NAMALWA (cell line): ENCODE measurements at regions not wholly inside any gene's neighbourhood (a gene's known extent, or its start where the extent isn't known, plus 50 kb on each side); places are given as distances from the start of the nearest gene placed in this dataset.
"Not testable (repeated sequence)": the region's sequence is repeated elsewhere in the genome, so short reads cannot be mapped to it uniquely, and the experiment has no call there.

Experiments
- DNase-seq: peaks from one replicate; pipeline ENCODE4 v3.0.0-alpha.2; 2015; ENCODE audit warnings: low spot score

DNA sequence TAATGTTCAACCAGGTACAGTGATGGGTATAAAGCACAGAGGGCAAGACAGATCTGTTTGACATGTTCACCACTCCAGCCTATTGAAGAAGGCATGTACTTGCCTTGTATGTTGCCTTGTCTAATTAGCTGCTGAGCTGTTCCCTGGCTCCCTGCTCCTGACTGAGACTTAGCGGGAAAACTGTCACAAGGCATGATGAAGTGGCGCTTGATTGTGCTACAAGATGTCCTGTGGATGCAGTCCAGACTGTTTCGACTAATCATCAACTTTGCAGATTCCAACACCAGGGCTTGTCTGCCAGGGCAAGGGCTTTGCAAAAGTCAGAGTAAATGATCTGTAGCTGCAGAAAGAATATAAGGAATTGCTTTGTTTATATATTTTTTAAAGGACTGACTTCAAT, 136.2 kb upstream of the NRBF2 start:
- DNase-seq: no peak

DNA sequence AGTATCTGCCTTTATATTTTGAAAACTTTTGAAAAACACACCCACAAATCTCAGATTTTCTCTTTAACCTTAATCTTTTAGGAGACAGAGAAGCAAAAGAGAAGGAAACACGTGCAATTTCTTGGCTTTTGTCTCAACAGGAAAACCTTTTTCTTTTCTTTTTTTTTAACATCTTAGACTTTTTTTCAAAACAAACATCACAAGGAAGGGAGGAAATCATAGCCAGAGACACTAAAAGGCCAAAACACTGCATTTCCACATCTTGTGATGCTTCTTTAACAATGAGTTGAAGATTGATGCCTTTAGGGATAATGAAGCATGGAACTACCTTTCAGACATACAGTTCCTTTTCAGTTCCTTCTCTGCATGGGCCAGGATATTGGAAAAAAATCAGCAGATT, 136.6 kb upstream of the NRBF2 start:
- no peak for DNase-seq

DNA sequence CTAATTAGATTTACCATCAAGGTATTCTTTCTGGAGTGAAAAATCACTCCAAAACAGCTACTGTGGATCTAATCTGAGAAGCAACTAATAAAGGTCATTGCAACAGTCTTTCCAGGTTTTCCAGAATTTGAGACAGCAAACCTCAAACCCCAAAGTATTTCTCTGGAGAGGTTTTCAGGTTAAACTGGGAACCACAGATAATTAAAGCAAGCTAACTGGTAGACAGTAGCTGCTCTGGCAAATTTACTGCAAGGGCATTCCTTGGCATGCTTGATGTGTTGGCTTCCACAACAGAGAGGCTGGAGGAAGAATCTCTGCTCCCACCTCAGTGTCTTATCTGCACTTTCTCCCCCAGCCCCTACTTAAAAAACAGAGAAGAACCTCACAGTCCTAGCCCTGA, 140.0 kb upstream of the NRBF2 start:
- DNase-seq: no peak

DNA sequence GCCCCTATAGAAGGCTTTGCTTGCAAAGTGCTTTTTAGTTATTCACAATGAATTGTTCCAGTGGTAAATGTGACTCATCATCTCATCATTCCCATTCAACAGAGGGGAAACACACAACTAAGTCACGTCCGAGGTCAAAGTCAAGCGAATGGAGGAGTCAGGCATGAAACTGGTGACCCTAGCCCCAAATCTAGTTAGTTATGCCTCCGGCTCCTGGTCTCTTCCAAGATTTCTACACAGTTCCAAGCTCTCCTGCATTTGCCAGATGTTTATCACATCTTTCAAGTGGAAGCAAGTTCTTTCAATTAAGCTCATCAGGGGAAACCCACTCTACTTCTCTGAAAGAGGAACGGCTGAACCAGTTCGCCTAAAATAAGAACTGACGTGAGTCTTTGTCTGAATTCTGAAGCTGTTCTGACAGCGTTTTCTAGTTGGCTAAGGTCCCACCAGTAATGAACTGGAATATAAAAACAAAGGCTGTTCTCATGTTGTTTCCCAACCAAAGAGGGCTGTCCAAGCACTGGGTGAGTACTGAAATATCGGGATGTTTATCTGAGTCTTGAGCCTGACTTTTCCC, 140.9 kb upstream of the NRBF2 start:
- no peak for DNase-seq

DNA sequence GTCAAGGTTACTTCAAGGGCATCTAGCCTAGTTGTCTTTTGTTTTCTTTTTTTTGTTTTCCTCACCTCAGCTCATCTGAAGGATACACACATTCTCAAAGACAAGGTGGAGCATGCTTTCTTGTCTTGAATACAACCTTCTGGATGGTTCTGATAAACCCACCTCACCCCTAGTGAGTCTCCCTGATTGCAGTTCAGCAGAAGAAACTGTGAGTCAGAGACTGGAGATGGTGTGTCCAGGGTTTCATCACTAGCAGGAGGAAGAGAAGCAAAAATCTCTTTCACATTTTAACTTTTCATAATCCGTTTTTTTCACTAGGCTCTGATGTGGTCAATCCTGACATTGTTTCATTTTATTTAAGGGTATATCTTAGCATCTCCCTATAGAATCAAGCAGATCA, 143.0 kb upstream of the NRBF2 start:
- no peak for DNase-seq

DNA sequence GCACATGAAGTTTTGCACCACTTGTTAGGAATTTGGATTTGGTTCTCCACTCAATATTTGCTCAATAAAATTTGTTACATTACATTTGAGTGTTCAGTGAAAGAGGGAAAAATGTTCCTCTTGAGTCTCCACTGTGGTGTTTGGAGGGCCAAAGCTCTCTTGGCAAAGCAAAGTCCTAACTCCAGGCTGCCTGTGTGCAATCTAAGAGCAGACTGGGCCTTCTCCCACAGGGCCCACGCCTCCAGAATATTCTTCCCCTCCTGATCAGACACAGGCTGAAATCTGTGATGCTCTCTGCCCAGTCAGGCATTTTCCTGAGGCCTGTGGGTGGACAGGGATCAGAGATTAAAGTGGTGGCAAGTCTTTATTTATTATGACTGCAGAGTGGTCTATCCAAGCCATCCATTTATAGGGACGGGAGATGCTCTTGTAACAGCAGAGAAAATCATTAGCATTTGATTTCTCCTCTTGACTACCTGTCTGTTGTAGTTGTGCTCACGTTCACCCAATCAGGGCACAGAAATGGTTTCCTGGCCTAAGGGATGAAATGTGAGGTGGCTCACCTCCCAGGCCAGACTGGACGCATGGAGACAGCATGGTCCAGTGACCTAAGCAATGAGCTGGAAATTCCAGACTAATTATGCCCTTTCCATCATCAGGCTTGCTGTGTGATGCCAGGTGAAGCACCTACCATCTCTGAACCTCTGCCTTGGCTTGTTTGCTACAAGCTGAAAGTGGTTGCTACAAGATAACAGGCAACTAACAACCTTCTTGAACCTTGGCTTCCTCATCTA, 147.1 kb upstream of the NRBF2 start:
- DNase-seq: no peak

DNA sequence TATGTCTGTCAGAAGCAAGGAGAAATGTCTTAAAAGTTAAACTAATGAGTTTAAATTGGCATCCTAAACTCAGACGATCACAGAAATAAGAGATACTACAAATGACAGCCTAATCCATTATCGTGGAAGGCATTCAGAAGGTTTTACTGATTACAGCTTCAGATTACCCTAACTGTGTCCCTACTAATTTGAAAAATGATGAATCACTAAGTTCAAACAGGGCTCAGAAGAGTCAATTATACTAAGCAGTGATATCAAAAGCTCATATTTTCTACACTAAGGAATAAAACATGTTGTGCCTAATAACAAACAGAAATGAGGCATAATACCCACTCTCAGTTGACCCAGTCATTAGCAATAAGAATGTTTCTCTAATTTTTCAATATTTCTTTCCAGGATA, 152.0 kb upstream of the NRBF2 start:
- DNase-seq: no peak

DNA sequence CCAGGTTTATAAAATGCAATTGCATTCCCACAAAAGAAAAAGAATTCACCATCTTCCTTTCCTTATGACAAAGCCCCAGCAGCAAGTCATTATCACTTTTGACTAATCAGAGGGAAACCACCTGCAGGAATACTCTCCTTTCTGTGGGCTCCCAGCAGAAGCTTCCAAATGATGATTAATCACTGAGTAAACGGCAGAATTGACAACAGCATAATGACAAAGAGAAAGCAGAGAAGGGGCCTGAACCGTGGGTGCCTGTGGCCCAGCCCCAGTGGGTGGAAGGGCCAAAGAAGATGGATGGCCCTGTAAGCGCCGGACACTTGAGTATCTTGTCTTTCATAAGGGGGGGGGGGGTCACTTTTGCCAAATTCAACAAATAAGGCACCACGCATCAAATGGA, 152.4 kb upstream of the NRBF2 start:
- no peak for DNase-seq

DNA sequence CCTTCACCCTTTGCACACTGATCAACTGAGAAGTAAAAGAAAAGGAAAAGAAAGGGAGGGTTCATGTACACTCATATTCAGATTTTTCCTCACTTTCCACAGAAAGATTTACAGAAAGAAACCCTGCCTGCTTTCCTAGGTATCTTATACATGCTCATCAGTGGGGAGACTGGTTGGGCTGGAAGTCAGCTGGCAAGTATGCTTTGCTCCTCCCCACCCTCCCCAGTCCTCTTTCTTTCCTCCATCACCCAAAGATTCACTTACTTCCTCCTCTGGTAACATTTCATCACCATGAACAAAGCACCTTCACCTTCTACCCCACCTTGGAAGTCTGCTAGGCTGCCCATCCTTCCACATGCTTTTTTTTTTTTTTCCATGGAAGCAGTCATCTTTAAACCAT, 153.2 kb upstream of the NRBF2 start:
- DNase-seq: no peak

DNA sequence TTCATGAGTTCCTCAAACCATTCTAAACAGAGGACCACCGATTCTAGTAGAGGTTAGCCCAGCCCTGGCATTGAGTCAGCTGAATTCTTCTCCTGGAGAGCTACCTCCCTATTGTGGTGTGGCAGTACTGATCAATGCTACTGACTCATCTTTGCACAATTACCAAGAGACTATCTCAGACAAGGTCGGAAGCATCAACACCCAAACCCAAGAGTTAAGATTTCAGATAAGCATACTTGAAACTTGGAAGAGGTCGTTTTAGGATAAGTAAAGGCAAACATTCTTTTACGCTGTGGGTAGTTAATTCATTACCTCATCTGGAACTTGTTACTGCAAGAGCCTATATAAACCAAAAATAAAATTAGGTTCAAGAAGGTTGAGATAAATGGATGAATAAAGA, 154.6 kb upstream of the NRBF2 start:
- DNase-seq: no peak

DNA sequence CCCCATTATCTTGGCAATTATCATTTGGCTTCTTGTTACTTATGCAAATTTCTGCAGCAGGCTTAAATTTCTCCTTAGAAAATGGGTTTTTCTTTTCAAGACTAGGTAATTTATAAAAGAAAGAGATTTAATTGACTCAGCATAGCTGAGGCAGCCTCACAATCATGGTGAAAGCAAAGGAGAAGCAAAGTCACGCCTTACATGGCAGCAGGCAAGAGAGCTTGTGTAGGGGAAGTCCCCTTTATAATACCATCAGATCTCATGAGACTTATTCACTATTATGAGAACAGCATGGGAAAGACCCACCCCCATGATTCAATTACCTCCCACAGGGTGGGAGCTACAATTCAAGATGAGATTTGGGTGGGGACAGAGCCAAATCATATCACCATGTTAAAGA, 158.3 kb upstream of the NRBF2 start:
- not testable (repeated sequence) for DNase-seq

DNA sequence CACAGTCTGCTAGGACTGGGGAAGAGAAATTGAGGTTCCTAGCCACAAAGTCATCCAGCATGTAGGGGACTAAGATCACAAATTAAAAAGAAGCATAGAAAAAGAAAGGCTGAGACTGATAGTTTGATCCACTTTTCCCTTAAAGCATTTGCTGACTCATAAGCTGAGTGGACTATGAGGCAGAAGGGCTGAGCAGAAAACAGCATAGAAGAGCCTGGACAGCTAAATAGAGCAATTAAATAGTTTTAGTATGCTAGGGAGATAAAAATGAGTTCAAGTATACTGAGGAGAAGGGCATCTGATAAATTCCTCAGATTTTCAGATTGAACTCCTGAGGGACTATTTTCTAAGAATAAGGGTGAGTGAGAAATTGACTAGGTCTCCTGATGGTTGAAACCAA, 155.9 kb upstream of the EGR2 start:
- DNase-seq: no peak

DNA sequence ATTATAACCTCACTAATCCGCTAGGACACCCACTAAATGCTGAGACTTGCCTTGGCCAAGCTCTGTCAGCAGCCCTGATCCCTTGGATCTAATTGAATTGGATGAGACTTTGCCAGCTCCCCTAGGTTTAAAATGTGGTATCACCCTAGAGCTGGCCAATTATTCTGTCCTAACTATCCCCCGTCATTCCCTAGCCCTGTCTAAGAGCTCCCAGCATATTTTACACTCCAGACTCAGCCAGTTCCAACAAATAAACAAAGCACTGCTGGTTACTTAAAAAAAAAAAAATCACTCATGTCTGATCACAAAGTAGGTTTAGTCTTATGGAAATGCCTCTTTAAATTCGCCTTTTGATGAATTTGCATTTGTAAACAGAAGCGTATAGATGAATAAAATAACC, 147.9 kb upstream of the EGR2 start:
- no peak for DNase-seq

DNA sequence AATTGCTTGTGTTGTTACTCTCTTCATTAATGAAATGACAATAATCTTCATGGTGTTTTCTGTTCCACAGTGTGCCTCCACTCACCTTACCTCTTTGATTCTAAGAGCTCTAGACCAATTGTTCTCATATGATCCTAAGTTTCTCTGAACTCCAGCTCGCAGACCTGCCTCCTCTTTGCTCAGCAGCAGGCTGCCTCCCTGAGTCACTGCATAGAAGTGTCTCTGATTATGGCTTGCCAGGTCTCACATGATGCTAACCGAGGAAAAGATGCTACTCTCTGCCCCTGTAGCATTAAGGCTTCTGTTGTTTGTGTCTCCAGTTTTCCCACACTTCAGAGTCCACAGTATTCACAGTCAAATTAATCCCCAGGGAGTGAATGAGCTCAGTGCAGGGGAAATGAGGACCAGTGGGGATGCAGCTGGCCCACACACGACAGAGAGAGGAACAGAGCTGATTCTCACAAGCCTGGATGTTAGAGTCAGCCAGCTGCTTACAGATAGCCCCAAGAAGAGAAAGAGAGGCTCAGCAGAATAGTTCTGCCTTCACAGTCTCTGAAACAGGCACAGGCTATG, 145.9 kb upstream of the EGR2 start:
- DNase-seq: no peak

DNA sequence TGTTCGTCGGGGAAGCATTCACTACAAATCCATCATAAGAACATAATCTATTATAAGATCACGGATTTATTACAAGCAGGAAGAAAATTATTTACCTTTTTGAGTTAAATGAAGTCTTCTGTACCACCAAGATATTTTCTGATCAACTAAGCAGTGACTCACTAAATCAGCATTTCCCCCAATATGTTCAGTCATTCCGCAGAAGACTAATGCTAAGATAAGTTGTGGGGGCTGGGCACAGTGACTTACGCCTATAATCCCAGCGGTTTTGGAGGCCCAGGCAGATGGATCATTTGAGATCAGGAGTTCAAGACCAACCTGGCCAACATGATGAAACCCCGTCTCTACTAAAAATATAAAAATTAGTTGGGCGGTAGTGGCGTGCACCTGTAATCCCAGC, 144.2 kb upstream of the EGR2 start:
- no peak for DNase-seq

DNA sequence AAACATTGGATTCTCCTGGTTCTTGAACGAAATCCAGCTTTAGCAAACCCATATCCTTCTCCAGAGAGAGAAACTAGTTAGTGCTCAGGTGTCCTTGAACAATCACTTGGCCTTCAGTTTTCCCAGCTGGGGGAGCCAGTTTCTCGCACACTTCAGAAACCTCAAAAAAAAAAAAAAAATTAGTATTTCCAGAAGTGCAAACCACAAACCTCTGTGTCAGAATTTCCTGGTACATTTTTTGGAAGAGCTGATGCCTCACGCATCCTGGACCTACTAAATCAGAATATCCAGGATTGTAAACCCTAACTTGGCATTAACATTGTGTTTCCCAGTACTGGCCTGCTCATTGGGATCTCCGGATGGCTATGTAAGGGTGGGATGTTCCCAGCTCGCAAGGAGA, 143.4 kb upstream of the EGR2 start:
- DNase-seq: no peak

DNA sequence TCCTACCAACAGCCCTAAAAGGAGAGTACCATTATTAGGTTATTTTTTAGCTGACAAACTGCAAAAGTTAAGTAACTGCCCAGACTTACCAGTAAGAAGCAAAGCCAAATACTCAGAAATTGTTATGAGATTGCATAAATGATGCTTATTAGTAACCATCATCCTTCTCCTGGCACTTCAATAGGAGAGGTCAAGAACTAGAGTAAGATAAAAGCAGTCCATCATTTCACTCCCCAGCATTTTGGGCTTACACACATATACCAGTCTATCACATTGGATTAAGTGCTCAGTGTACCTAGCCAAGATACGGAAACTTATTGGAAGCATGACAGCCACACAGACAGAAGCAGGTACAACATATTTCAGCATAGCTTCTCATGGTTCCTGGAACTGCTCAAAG, 142.8 kb upstream of the EGR2 start:
- no peak for DNase-seq

DNA sequence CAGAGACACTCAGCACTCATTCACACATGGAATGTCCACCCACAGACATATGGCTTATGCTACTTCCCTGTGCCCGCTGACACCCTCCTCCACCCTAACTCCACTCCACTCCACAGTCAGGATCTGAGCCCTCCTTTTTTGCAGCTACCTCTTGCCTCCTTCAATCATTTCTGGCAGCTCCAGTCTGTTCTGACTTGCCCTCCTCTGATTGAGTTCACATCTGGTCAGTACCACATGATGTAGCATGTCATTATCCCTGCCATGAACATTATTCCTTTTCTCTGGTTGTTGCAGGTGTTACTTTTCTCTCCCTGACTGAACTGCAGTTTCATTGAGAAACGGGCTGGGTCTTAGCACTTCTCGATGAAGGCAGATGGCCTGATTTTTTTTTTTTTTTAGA, 130.1 kb upstream of the EGR2 start:
- no peak for DNase-seq

DNA sequence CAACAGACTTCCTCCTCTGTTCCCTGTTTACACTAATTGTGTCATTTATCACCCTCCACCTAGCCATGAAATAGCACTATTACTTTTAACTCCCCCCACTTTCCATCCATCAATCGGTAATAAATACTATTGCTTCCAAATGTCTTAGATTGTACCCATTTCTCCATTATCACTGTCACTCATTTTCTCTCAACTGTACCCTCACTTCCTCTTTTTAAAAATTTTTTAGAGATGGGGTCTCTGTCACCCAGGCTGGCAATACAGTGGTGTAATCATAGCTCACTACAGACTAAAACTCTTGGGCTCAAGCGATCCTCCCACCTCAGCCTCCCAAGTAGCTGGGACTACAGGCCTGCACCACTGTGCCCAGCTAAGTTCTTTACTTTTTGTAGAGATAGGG, 123.5 kb upstream of the EGR2 start:
- DNase-seq: no peak

DNA sequence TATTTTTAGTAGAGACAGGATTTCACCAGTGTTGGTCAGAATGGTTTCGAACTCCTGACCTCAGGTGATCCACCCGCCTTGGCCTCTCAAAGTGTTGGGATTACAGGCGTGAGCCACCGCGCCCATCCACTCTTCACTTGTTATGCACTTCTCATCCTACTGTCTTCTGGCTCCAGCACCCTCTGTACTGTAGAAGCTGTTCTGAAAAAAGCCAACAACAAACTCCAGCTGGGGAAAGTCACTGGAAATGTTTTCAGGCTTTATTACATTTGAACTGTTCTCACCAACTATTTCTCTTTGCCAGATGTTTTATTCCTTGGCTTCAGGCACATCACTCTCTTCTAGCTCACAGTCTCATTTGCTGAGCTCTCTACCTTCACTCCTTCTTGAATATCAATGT, 122.5 kb upstream of the EGR2 start:
- DNase-seq: no peak

DNA sequence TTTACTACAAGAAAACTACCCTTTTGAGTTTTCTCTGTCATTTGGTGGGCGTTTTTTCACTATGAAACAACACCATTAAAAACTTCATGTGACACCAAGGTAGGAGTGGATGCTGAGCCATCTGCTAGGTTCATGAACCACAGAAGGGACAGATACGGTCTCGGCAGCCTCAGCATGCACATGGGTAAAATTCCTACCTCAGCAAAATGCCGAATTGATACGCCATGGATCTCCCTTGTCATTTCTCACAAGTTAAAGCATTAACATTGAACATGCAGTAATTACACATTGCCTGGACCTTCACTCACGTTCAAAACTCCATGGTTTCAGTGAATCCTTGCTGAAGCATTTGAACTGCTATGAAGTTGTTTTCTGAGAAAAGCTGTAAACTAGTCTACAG, 121.5 kb upstream of the EGR2 start:
- DNase-seq: no peak

DNA sequence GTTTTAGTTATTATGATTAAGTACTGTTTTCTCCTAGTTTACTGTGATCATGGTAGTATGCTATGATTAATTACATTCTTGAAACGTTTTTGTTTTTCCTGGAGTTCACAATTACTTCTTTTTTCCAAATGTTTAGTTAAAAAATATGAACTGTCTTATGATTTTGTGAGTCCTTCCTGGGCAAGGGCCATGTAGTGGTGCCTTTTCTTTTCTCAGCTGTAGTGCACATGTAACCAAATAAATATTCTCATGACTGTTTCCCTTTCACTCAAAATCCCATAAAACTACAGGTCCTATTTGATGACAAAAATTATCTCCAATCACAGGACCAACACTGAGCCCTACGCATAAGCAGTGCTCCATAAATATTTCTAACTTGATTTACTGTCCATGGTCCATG, 118.9 kb upstream of the EGR2 start:
- DNase-seq: no peak

DNA sequence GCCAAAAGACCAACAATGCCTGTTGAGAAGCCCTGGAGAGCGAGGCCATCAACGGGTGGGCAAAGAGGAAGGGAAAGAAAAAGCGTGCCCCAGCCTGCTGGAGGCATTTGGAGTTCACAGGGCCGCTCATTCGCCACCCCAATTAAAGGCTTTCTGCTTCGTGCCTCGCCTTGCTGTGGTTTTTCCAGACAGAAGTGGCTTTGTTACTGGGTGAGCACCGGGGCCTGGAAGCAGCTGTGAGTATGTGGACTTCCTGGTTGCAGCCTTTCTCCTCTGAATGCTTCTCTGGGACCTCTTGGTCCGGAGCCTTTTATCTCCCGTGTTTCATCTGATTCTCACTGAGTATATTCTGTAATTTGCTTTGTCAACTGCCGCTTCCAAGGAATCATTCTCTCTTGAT, 118.1 kb upstream of the EGR2 start:
- DNase-seq: no peak

DNA sequence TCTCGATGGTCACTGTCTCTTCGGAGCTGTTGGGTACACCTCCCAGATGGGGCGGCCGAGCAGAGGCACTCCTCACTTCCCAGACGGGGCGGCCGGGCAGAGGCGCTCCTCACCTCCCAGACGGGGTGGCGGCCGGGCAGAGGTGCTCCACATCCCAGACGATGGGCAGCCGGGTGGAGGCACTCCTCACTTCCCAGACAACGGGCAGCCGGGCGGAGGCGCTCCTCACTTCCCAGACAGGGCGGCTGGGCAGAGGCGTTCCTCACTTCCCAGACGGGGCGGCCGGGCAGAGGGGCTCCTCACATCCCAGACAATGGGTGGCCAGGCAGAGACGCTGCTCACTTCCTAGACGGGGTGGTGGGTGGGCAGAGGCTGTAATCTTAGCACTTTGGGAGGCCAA, 112.6 kb upstream of the EGR2 start:
- not testable (repeated sequence) for DNase-seq
